ENCODE measurements at regions not wholly inside any gene's neighbourhood (a gene's known extent, or its start where the extent isn't known, plus 50 kb on each side); places are given as distances from the start of the nearest gene placed in this dataset.

DNA sequence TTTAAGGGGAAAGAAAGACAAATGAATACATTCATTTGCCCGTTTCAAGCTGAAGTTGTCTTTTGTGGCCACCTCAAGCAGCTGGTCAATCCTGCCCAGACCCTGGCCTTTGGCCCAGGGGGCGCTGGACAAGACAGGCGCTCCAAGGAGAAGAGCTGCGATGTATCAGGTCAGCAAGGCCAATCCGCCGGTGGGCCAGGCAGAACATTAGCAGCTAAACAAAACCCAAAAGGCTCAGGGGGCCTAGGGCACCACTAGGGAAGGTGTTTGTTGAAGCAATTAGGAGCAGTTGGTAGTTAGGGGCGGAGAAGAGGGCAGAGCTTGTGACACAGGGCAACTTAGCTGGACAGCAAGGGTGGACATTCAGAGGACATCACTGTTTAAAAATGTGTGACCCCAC is 60.8 kb upstream of the TMEM33 start:
- DNase-seq (ENCODE audit: low spot score) = no peak
- peaks cover 84% of the 10 kb centered on the region for H3K27me3 Mint-ChIP-seq (ENCODE audit: insufficient read depth)
- peaks cover 2% of the 10 kb centered on the region for H3K36me3 Mint-ChIP-seq (ENCODE audit: low read depth)
- no peaks in the 10 kb centered on the region for H3K9me3 Mint-ChIP-seq
- intact Hi-C loops (cut with micrococcal nuclease) = no loop called here
- no peak overlapping the region for H3K4me3 Mint-ChIP-seq
- no peaks in the 10 kb centered on the region for H3K4me1 Mint-ChIP-seq (ENCODE audit: low read depth)
- H3K27ac Mint-ChIP-seq = no peak overlapping the region

DNA sequence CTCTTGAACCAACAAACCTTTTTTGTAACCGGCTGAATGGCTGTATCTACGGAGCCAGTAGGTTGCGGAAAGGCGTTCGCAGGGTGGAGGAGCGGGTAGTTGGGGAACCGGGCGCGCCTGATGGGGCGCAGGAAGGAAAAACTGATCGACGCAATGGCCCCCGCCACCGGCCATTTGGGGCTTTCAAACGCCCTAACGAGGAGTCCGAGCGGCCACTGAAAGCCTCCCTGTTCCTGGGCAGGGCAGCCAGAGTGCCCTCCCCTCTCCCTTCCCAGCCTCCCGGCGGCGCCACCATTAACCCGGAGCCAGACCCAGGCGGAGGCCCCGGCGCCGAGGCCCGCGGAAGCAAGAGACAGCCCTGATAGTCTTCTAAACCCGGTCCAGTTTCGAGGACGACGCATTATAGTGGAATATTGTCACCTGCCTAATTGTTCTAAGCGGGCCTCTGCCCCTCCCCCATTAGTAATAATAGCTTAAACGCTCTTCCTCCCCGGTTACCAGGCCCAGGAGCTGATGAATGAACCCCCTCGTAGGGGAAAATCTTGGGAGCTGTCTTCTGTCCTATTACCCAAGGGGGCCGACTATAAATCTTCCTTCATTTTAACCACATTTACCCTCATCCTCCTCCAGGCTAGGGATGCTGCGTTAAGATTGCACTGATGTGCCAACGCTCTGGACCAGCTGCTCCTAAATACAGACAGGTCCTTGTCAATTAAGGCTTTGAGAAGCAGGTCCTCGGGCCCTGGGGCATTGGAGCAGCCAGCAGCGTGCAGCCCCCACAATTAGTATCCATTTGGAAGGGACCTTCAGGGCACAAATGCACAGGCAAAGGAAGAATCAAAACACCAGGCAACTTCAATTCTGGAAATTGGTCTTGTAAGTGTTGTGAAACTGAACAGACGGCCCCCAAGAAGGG is 61.6 kb upstream of the TMEM33 start:
- H3K4me3 Mint-ChIP-seq = no peak overlapping the region
- intact Hi-C loops (cut with micrococcal nuclease) = no loop called here
- no peak for DNase-seq (ENCODE audit: low spot score)
- no peaks in the 10 kb centered on the region for H3K4me1 Mint-ChIP-seq (ENCODE audit: low read depth)
- H3K36me3 Mint-ChIP-seq (ENCODE audit: low read depth) = peaks cover 2% of the 10 kb centered on the region
- peaks cover 83% of the 10 kb centered on the region for H3K27me3 Mint-ChIP-seq (ENCODE audit: insufficient read depth)
- H3K9me3 Mint-ChIP-seq = no peaks in the 10 kb centered on the region
- no peak overlapping the region for H3K27ac Mint-ChIP-seq

DNA sequence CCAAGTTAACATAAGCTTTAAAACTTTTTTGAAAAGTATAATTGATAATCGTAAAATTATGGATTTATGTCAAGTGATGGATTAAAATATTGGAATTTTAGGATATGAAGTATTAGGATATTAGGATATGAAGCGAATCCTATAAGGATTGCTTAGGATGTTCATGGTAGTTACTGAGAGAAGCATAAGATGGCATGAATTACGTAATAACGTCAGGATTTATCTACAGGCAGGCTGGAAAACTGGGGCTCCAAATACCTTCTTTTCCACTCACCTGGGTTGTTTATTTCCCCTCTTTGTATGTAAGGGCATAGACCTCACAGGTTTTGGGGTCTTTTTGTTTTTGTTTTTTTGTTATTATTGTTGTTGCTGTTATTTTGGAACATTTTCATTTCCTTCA is 65.2 kb upstream of the TMEM33 start:
- peaks cover 77% of the 10 kb centered on the region for H3K27me3 Mint-ChIP-seq (ENCODE audit: insufficient read depth)
- peaks cover 2% of the 10 kb centered on the region for H3K36me3 Mint-ChIP-seq (ENCODE audit: low read depth)
- no peaks in the 10 kb centered on the region for H3K4me1 Mint-ChIP-seq (ENCODE audit: low read depth)
- no peak overlapping the region for H3K27ac Mint-ChIP-seq
- no peak overlapping the region for H3K4me3 Mint-ChIP-seq
- H3K9me3 Mint-ChIP-seq = no peaks in the 10 kb centered on the region
- no peak for DNase-seq (ENCODE audit: low spot score)
- intact Hi-C loops (cut with micrococcal nuclease) = no loop called here

DNA sequence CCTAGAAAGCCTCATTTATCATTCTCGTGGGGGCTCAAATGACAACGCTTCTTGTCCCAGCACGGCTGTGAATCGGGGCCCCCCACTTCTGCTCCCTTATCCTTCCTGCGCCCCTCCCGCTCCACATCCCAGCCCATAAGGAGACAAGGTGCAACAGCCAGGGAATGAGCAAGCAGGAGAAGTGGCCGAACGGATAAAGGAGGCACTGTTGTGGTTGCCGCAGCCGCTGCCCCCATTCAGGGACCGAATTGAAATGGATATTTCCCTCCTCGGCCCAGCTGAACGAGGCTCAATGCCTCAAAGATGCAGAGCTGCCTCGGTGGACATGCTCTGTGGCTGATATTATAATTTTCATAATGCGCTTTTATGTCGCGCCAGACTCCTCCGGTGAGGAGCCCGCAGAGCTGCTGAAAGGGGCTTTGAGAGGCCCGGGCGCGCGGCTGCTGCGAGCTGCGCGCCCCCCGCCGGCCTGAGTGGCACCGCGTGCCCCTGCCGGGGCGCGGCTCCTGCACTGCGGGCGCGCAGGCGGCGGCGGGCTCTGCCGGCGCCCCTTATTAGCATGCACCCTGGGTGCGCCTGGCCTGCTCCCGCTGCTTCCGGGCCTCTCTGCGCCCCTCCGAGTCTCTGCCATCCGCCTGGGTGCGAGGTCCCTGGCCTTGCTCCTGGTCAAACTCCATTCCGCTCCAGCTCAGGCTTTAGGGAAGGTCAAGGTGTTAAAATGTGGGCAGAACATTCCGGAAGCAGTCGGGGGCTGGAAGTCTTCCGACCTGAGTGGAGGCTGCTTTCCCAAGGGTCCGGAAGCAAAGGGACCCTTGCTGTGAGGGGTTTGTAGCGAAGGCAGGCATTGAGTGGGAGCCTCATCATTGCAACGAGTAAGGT is 68.2 kb upstream of the TMEM33 start:
- Mint-ChIP-seq H3K27me3 (ENCODE audit: insufficient read depth) (peaks cover 77% of the 10 kb centered on the region), H3K36me3 (ENCODE audit: low read depth) (no peaks in the 10 kb centered on the region), H3K27ac (no peak overlapping the region), H3K4me1 (ENCODE audit: low read depth) (peaks cover 5% of the 10 kb centered on the region), H3K4me3 (no peak overlapping the region), H3K9me3 (no peaks in the 10 kb centered on the region)
- no peak for DNase-seq (ENCODE audit: low spot score)
- intact Hi-C loops (cut with micrococcal nuclease) = loop anchor here (2.0 to 10.0 kb wide), 2 partner anchors 14 to 502 kb away; no protein-coding TSS in a partner anchor

DNA sequence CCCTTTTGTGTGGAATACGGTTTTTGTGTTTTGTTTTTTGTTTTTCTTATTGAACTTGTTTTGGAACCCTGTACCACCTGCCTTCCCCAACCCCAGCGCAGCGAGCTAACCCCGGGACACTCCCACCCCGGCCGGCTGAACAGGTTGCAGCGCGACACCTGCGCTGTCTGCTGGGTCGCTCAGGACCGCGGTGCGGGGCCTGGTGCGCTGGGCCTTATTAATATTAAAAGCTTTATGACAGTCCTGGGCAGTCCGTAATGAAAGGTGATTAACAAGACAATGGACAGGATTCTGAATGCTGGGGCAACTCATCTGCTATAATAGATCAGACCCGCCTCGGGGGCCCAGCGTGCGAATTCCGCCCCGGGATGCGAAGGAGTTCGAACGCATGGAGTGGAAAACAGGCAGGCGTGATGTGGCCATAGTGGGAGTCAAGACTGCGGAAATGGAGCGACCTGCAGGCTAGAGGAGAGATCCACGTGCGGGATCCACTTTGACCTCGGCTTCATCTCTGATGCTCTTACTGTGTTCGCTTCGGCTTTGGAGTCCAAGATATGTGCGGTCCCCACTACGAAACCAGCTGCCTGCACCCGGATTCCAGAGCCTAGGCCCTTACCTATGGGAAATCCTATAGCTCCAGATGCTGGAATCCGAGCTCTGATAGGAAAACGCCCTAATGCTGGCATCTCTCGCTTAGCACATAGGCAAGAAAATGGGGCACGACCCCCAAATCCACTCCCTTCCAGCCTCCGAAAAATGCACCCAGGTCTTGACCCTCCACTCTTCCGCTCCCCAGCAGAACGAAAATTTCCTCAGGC is 69.0 kb upstream of the TMEM33 start:
- H3K27ac Mint-ChIP-seq = no peak overlapping the region
- no peaks in the 10 kb centered on the region for H3K9me3 Mint-ChIP-seq
- DNase-seq (ENCODE audit: low spot score) = no peak
- H3K4me1 Mint-ChIP-seq (ENCODE audit: low read depth) = peaks cover 5% of the 10 kb centered on the region
- H3K4me3 Mint-ChIP-seq = no peak overlapping the region
- H3K36me3 Mint-ChIP-seq (ENCODE audit: low read depth) = no peaks in the 10 kb centered on the region
- H3K27me3 Mint-ChIP-seq (ENCODE audit: insufficient read depth) = peaks cover 75% of the 10 kb centered on the region
- intact Hi-C loops (cut with micrococcal nuclease) = loop anchor here (2.0 to 10.0 kb wide), 2 partner anchors 15 to 501 kb away; no protein-coding TSS in a partner anchor

DNA sequence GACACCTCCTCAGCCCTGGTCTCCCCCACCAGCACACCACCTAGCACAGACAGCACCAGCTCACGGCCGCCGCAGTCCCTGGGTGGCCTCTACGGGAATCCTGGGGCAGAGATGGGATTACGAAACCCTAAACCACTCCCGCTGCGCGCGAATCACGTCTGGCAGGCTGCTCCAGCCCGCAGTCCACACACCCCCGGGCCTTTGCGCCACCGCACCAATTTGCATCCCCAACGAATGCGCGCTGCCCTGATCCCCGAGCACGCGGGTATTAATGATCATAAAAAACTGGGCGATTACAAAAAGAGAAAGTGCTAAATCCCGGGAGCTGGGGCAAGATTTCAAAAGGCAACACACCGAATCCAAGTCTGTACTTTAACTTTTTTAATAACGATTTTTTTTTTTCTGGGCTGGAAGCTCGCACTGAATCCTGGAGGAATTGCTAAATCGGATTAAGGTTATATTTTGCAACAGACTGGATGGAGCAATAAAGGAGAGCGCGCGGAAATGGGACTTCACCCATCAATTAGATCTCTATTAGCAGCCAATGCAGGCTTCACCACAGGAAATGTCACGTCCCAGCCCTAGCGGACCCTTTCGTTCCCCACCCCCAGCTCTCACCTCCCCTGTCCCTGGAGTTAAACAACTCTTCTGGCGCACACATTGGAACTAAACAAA is 69.8 kb upstream of the TMEM33 start:
- H3K4me1 Mint-ChIP-seq (ENCODE audit: low read depth) = peaks cover 5% of the 10 kb centered on the region
- no peaks in the 10 kb centered on the region for H3K9me3 Mint-ChIP-seq
- no peak overlapping the region for H3K4me3 Mint-ChIP-seq
- H3K36me3 Mint-ChIP-seq (ENCODE audit: low read depth) = no peaks in the 10 kb centered on the region
- no peak for DNase-seq (ENCODE audit: low spot score)
- intact Hi-C loops (cut with micrococcal nuclease) = loop anchor here (10.0 kb wide), 1 partner anchor 501 kb away; no protein-coding TSS in a partner anchor
- peaks cover 70% of the 10 kb centered on the region for H3K27me3 Mint-ChIP-seq (ENCODE audit: insufficient read depth)
- H3K27ac Mint-ChIP-seq = no peak overlapping the region

DNA sequence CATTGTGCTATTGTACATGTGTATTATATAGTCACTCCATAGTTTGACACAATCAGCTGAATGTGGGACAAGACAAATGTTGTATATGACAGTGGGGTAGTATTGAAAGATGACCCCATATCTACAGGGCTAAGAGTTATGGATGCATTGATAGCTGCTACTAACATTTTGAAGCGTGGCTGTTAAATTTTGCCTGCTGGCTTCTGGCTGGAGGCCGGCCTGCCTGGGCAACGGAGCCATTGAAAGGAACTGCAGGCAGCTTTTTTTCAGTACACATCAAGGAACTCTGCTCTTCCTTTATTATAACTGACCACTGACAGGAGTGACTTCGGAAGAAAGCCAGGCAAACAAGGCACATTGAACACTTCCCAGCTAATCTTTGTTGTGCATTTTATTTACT is 76.1 kb upstream of the TMEM33 start:
- Mint-ChIP-seq H3K36me3 (ENCODE audit: low read depth) (no peaks in the 10 kb centered on the region), H3K4me1 (ENCODE audit: low read depth) (peaks cover 5% of the 10 kb centered on the region), H3K9me3 (no peaks in the 10 kb centered on the region), H3K27ac (no peak overlapping the region), H3K4me3 (no peak overlapping the region), H3K27me3 (ENCODE audit: insufficient read depth) (peaks cover 40% of the 10 kb centered on the region)
- intact Hi-C loops (cut with micrococcal nuclease) = no loop called here
- DNase-seq (ENCODE audit: low spot score) = no peak

DNA sequence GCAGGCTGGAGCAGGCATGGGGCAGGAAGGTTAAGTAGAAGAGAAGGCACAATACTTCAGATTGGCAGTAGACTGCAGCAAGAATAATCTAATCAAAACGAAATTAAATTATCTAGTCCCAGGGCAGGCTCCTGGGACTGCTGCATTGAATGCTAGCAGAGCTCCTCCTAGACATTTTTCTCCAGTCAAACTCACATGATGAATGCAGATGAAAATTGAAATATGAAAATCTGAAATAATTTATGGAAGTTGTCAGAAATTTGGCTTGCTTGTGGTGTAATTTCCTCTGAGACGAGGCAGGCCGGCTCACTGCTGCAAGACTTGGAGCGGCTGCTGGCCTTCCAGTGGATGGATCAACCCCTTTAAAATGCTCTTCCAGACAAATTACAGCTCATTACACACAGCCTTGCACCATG is 78.0 kb upstream of the TMEM33 start:
- Mint-ChIP-seq H3K27me3 (ENCODE audit: insufficient read depth) (peaks cover 25% of the 10 kb centered on the region), H3K4me1 (ENCODE audit: low read depth) (no peaks in the 10 kb centered on the region), H3K4me3 (no peak overlapping the region), H3K9me3 (no peaks in the 10 kb centered on the region), H3K27ac (no peak overlapping the region), H3K36me3 (ENCODE audit: low read depth) (no peaks in the 10 kb centered on the region)
- intact Hi-C loops (cut with micrococcal nuclease) = no loop called here
- DNase-seq (ENCODE audit: low spot score) = no peak

DNA sequence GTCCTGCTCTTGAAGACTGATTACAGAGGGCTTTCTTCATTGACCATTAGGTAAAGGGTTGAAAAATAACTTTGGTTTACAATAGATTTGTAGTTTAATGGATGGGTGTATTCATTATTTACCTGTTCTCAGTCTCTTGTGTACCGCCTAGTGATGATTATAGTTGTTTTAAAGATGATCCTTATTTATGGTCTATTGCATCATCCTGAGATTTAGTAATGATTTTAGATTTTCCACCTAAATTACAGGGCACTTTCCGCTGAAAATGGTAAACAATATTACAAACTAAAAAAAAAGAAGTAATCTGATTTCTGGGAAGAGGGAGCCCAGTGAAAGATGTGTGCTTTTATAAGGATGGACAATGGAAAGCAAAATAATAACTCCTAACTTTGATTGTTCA is 78.4 kb upstream of the TMEM33 start:
- Mint-ChIP-seq H3K4me3 (no peak overlapping the region), H3K9me3 (no peaks in the 10 kb centered on the region), H3K27me3 (ENCODE audit: insufficient read depth) (peaks cover 22% of the 10 kb centered on the region), H3K36me3 (ENCODE audit: low read depth) (no peaks in the 10 kb centered on the region), H3K27ac (no peak overlapping the region), H3K4me1 (ENCODE audit: low read depth) (no peaks in the 10 kb centered on the region)
- no peak for DNase-seq (ENCODE audit: low spot score)
- intact Hi-C loops (cut with micrococcal nuclease) = no loop called here

DNA sequence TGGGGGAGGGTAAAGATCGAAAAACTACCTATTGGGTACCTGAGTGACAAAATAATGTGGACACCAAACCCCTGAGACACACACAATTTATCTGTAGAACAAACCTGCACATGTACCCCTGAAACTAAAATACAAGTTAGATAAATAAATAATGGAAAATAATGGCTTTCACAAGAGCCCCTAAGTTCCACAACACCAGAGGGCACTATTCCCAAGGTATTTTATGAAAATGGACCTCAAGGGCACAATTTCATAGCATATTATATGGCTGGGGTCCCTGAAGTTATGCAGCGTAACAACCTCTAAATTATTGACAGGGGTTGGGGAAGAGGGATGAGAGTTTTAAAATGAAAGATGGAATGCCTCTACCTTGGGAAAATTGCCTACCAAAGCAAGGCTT is 81.3 kb upstream of the TMEM33 start:
- Mint-ChIP-seq H3K9me3 (no peaks in the 10 kb centered on the region), H3K27me3 (ENCODE audit: insufficient read depth) (peaks cover 15% of the 10 kb centered on the region), H3K4me3 (no peak overlapping the region), H3K36me3 (ENCODE audit: low read depth) (no peaks in the 10 kb centered on the region), H3K4me1 (ENCODE audit: low read depth) (no peaks in the 10 kb centered on the region), H3K27ac (no peak overlapping the region)
- no peak for DNase-seq (ENCODE audit: low spot score)
- intact Hi-C loops (cut with micrococcal nuclease) = no loop called here

DNA sequence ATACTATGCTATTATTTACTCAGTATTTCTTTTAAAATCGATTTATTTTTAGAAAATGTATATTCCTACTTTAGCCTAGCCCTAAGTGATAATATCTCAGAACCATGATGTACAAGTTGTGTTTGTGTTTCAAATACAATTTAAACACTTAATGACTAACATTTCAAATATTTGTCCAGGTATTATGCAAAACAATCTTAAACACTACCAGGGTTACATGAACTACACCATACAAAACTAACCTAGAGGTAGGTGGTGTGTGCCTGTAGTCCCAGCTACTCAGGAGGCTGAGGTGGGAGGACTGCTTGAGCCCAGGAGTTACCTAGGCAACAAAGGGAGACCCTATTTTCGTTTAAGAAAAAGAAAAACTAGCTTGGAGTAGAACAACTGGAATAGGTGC is 83.0 kb upstream of the TMEM33 start:
- H3K27me3 Mint-ChIP-seq (ENCODE audit: insufficient read depth) = peaks cover 5% of the 10 kb centered on the region
- no peaks in the 10 kb centered on the region for H3K36me3 Mint-ChIP-seq (ENCODE audit: low read depth)
- intact Hi-C loops (cut with micrococcal nuclease) = no loop called here
- H3K27ac Mint-ChIP-seq = no peak overlapping the region
- no peaks in the 10 kb centered on the region for H3K9me3 Mint-ChIP-seq
- H3K4me1 Mint-ChIP-seq (ENCODE audit: low read depth) = no peaks in the 10 kb centered on the region
- H3K4me3 Mint-ChIP-seq = no peak overlapping the region
- DNase-seq (ENCODE audit: low spot score) = no peak

DNA sequence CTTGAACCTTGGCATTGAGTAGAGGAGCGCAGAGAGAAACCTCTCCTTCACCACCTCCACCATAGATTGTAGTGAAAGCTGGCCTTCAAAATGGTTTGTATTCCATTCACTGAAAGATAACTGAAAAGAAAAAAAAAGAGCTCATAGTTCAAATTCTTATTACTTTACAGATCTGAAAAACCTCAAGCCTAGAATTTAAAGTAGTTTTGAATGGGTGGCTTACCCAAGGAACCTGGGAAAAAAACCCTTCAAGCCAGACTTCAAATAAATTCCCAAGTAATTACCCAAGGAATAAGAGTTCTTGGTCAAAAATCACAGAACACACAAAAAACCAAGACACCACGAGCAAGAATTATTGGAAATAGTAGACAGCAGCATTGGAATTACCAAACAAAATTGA is 83.6 kb upstream of the TMEM33 start:
- peaks cover under 1% of the 10 kb centered on the region for H3K27me3 Mint-ChIP-seq (ENCODE audit: insufficient read depth)
- no peak overlapping the region for H3K4me3 Mint-ChIP-seq
- H3K4me1 Mint-ChIP-seq (ENCODE audit: low read depth) = no peaks in the 10 kb centered on the region

More for the DNA sequence above, 83.6 kb upstream of the TMEM33 start:
- DNase-seq (ENCODE audit: low spot score) = no peak
- intact Hi-C loops (cut with micrococcal nuclease) = no loop called here
- Mint-ChIP-seq H3K27ac (no peak overlapping the region), H3K9me3 (no peaks in the 10 kb centered on the region), H3K36me3 (ENCODE audit: low read depth) (no peaks in the 10 kb centered on the region)

Measured in activated T-helper 1 cell treated with anti-CD3 and anti-CD28 coated beads, Interleukin-12 subunit alpha, Interleukin-12 subunit beta, Interleukin-2, Interleukin-4 antibody, amounts not matched to agents 30 ng/mL and 10 ng/mL and 1 ng/mL, durations not matched to agents 14 hours and 24 hours and 36 hours (primary cell).